GM12892 (cell line): ENCODE measurements at regions not wholly inside any gene's neighbourhood (a gene's known extent, or its start where the extent isn't known, plus 50 kb on each side); places are given as distances from the start of the nearest gene placed in this dataset.
"Not testable (repeated sequence)": the region's sequence is repeated elsewhere in the genome, so short reads cannot be mapped to it uniquely, and the experiment has no call there.

ENCODE experiments used
- POLR2A ChIP-seq: IDR thresholded peaks from 2 replicates; pipeline ENCODE4 v1.6.1; 2011; ENCODE audit warnings: low read depth, low read length, control low read depth
- POLR2AphosphoS5 ChIP-seq: IDR thresholded peaks from 2 replicates; pipeline ENCODE4 v1.6.1; 2011; ENCODE audit warnings: low read depth, low read length, control low read depth
- TAF1 ChIP-seq: IDR thresholded peaks from 2 replicates; pipeline ENCODE4 v1.6.1; 2011; ENCODE audit warnings: low read depth, mild to moderate bottlenecking, control low read depth, low read length, borderline replicate concordance

DNA sequence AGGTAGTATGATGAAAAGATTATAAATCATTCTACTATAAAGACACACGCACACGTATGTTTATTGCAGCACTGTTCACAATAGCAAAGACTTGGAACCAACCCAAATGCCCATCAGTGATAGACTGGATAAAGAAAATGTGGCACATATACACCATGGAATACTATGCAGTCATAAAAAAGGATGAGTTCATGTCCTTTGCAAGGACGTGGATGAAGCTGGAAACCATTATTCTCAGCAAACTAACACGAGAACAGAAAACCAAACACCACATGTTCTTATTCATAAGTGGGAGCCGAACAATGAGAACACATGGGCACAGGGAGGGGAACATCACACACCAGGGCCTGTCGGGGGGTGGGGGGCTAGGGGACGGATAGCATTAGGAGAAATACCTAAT is 113.9 kb upstream of the OR4F16 start:
- TF ChIP-seq POLR2A, POLR2AphosphoS5, TAF1: not testable (repeated sequence)
